ENCODE measurements at regions not wholly inside any gene's neighbourhood (a gene's known extent, or its start where the extent isn't known, plus 50 kb on each side); places are given as distances from the start of the nearest gene placed in this dataset.

GRCh38 chr14:25233613-25234012, 183.7 kb upstream of the STXBP6 start:
- Histone ChIP-seq H3K36me3 (no peaks in the 10 kb centered on the region), H3K9me3 (peaks cover 0 to 7% (median 2%) of the 10 kb centered on the region in 4 donors), H3K4me1 (peaks cover 0 to 7% (median 0%) of the 10 kb centered on the region in 4 donors), H3K4me3 (no peak overlapping the region), H3K27me3 (no peaks in the 10 kb centered on the region), H3K27ac (no peak overlapping the region)
- no peak for TF ChIP-seq CTCF (IDR thresholded peaks at IDR 0.05)
- no peak for TF ChIP-seq POLR2AphosphoS5 (IDR thresholded peaks at IDR 0.05)
- TF ChIP-seq EP300 (IDR thresholded peaks at IDR 0.05) = no peak
- TF ChIP-seq POLR2A (IDR thresholded peaks at IDR 0.05) = no peak
- WGBS, 5 donors = 18 to 33% (median 27%) methylated on average over 3 of the region's 3 CpGs
- intact Hi-C loops (cut with DNase I; ENCODE audit: low total_unique reads) = no loop called here
- no peak for DNase-seq

GRCh38 chr14:25231004-25231403, 181.1 kb upstream of the STXBP6 start:
- 26 to 46% (median 41%) methylated on average over 4 of the region's 4 CpGs for WGBS, 5 donors
- Histone ChIP-seq H3K9me3 (peaks cover 0 to 7% (median 2%) of the 10 kb centered on the region in 4 donors), H3K4me3 (no peak overlapping the region), H3K4me1 (no peaks in the 10 kb centered on the region), H3K27me3 (no peaks in the 10 kb centered on the region), H3K27ac (no peak overlapping the region), H3K36me3 (no peaks in the 10 kb centered on the region)
- no peak for TF ChIP-seq POLR2AphosphoS5 (IDR thresholded peaks at IDR 0.05)
- no peak for TF ChIP-seq EP300 (IDR thresholded peaks at IDR 0.05)
- TF ChIP-seq CTCF (IDR thresholded peaks at IDR 0.05) = no peak
- no peak for TF ChIP-seq POLR2A (IDR thresholded peaks at IDR 0.05)
- intact Hi-C loops (cut with DNase I; ENCODE audit: low total_unique reads) = no loop called here
- DNase-seq = peak; percentile 28 to 31

GRCh38 chr14:25226214-25226613, 176.3 kb upstream of the STXBP6 start:
- Histone ChIP-seq H3K27me3 (no peaks in the 10 kb centered on the region), H3K4me1 (no peaks in the 10 kb centered on the region), H3K9me3 (peaks cover 0 to 7% (median 2%) of the 10 kb centered on the region in 4 donors), H3K27ac (no peak overlapping the region), H3K4me3 (no peak overlapping the region), H3K36me3 (no peaks in the 10 kb centered on the region)
- TF ChIP-seq EP300 (IDR thresholded peaks at IDR 0.05) = no peak
- TF ChIP-seq POLR2A (IDR thresholded peaks at IDR 0.05) = no peak
- no peak for TF ChIP-seq CTCF (IDR thresholded peaks at IDR 0.05)
- no peak for TF ChIP-seq POLR2AphosphoS5 (IDR thresholded peaks at IDR 0.05)
- intact Hi-C loops (cut with DNase I; ENCODE audit: low total_unique reads) = no loop called here
- 59 to 69% (median 64%) methylated on average over 3 of the region's 3 CpGs for WGBS, 5 donors
- no peak for DNase-seq

GRCh38 chr14:25222256-25222655, 172.3 kb upstream of the STXBP6 start:
- no peak for TF ChIP-seq POLR2AphosphoS5 (IDR thresholded peaks at IDR 0.05)
- TF ChIP-seq CTCF (IDR thresholded peaks at IDR 0.05) = no peak
- no peak overlapping the region for H3K27ac ChIP-seq
- no peaks in the 10 kb centered on the region for H3K9me3 ChIP-seq
- no peaks in the 10 kb centered on the region for H3K4me1 ChIP-seq
- no peaks in the 10 kb centered on the region for H3K27me3 ChIP-seq
- DNase-seq = no peak
- H3K36me3 ChIP-seq = no peaks in the 10 kb centered on the region
- no peak overlapping the region for H3K4me3 ChIP-seq
- intact Hi-C loops (cut with DNase I; ENCODE audit: low total_unique reads) = no loop called here

- no peak overlapping the region for H3K4me3 ChIP-seq
- no peaks in the 10 kb centered on the region for H3K9me3 ChIP-seq
- no peaks in the 10 kb centered on the region for H3K27me3 ChIP-seq
- intact Hi-C loops (cut with DNase I; ENCODE audit: low total_unique reads) = no loop called here
- no peaks in the 10 kb centered on the region for H3K4me1 ChIP-seq
- H3K27ac ChIP-seq = no peak overlapping the region
- no peaks in the 10 kb centered on the region for H3K36me3 ChIP-seq
- DNase-seq = no peak
- TF ChIP-seq CTCF (IDR thresholded peaks at IDR 0.05) = no peak
- TF ChIP-seq EP300 (IDR thresholded peaks at IDR 0.05) = no peak
- no peak for TF ChIP-seq POLR2AphosphoS5 (IDR thresholded peaks at IDR 0.05)
- no peak for TF ChIP-seq POLR2A (IDR thresholded peaks at IDR 0.05)
These were observed 170.6 kb upstream of the STXBP6 start for GRCh38 chr14:25220514-25220913.
